Inferior parietal cortex (tissue), 1 donor: ENCODE measurements at regions not wholly inside any gene's neighbourhood (a gene's known extent, or its start where the extent isn't known, plus 50 kb on each side); places are given as distances from the start of the nearest gene placed in this dataset.
"Not testable (repeated sequence)": the region's sequence is repeated elsewhere in the genome, so short reads cannot be mapped to it uniquely, and the experiment has no call there.

Experiments
- DNase-seq: peaks from one replicate; pipeline ENCODE4 v3.0.0-alpha.2; 2016; ENCODE audit errors: extremely low spot score

- DNase-seq: no peak
These were observed 343.4 kb downstream of the LRRIQ3 start for GRCh38 chr1:73854527-73854926.

- DNase-seq: no peak
These were observed 355.5 kb downstream of the LRRIQ3 start for GRCh38 chr1:73842436-73842835.

- no peak for DNase-seq
These were observed 358.1 kb downstream of the LRRIQ3 start for GRCh38 chr1:73839922-73840321.

GRCh38 chr1:73832276-73833181 lies 365.4 kb downstream of the LRRIQ3 start:
- DNase-seq: peak; percentile 56

- DNase-seq: not testable (repeated sequence)
These were observed 370.7 kb downstream of the LRRIQ3 start for GRCh38 chr1:73827283-73827682.

GRCh38 chr1:73824065-73824464 lies 373.9 kb downstream of the LRRIQ3 start:
- DNase-seq: no peak

GRCh38 chr1:73821520-73821919 lies 376.5 kb downstream of the LRRIQ3 start:
- DNase-seq: no peak

- DNase-seq: no peak
These were observed 377.1 kb downstream of the LRRIQ3 start for GRCh38 chr1:73820843-73821242.

- DNase-seq: no peak
These were observed 384.3 kb downstream of the LRRIQ3 start for GRCh38 chr1:73813716-73814115.

GRCh38 chr1:73813236-73813635 lies 384.7 kb downstream of the LRRIQ3 start:
- DNase-seq: no peak

GRCh38 chr1:73811798-73812197 lies 386.2 kb downstream of the LRRIQ3 start:
- no peak for DNase-seq

- no peak for DNase-seq
These were observed 393.0 kb downstream of the LRRIQ3 start for GRCh38 chr1:73804935-73805334.

GRCh38 chr1:73803380-73803779 lies 394.6 kb downstream of the LRRIQ3 start:
- DNase-seq: no peak

GRCh38 chr1:73801912-73802429 lies 396.0 kb downstream of the LRRIQ3 start:
- DNase-seq: no peak

- no peak for DNase-seq
These were observed 397.6 kb downstream of the LRRIQ3 start for GRCh38 chr1:73800376-73800775.

- no peak for DNase-seq
These were observed 408.0 kb downstream of the LRRIQ3 start for GRCh38 chr1:73789965-73790364.

GRCh38 chr1:73784026-73784425 lies 413.9 kb downstream of the LRRIQ3 start:
- DNase-seq: no peak

- no peak for DNase-seq
These were observed 414.6 kb downstream of the LRRIQ3 start for GRCh38 chr1:73783352-73783751.

GRCh38 chr1:73782901-73783300 lies 415.1 kb downstream of the LRRIQ3 start:
- no peak for DNase-seq

- DNase-seq: no peak
These were observed 416.7 kb downstream of the LRRIQ3 start for GRCh38 chr1:73781251-73781650.

- no peak for DNase-seq
These were observed 419.5 kb downstream of the LRRIQ3 start for GRCh38 chr1:73778471-73778870.

- no peak for DNase-seq
These were observed 422.1 kb downstream of the LRRIQ3 start for GRCh38 chr1:73775896-73776295.

- no peak for DNase-seq
These were observed 425.0 kb downstream of the LRRIQ3 start for GRCh38 chr1:73772941-73773340.
